ENCODE measurements at regions not wholly inside any gene's neighbourhood (a gene's known extent, or its start where the extent isn't known, plus 50 kb on each side); places are given as distances from the start of the nearest gene placed in this dataset.

DNA sequence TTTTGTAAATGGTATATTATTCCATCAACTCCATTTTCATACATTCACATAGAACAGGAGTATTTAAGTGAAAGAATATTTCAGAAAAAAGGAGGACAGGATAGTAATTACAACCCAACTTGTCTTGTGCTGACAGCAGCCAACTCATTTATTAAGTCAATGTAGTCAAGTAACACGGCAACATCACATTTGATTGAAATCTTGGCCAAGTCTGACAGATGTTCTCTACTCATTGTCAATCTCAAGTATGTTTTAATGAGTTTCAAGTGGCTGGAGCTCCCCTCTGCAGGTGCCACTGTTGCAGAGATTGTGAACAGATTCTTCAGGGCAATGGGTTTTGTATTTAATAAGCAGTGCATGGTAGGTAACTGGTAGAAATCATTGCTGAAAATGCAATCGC, 332.5 kb downstream of the C4orf33 start (continued):
- TF ChIP-seq KDM1A (IDR thresholded peaks at IDR 0.05; ENCODE audit: borderline replicate concordance) (no peak), STAT3 (IDR thresholded peaks at IDR 0.05; ENCODE audit: low read depth, low read length) (no peak), ZNF274 (IDR thresholded peaks at IDR 0.05; ENCODE audit: insufficient read depth, insufficient read length) (no peak), ETV6 (conservative IDR thresholded peaks at IDR 0.05 in 1 of 2, IDR thresholded peaks at IDR 0.05 in 1 of 2; ENCODE audit: borderline replicate concordance in 1 of 2, low read depth in 1 of 2) (no peak)
- TF ChIP-seq, protein P1, sequence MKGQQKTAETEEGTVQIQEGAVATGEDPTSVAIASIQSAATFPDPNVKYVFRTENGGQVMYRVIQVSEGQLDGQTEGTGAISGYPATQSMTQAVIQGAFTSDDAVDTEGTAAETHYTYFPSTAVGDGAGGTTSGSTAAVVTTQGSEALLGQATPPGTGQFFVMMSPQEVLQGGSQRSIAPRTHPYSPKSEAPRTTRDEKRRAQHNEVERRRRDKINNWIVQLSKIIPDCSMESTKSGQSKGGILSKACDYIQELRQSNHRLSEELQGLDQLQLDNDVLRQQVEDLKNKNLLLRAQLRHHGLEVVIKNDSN (IDR thresholded peaks at IDR 0.05; ENCODE audit: borderline replicate concordance, extremely low read length, insufficient read depth, low read depth, low read length): no peak

DNA sequence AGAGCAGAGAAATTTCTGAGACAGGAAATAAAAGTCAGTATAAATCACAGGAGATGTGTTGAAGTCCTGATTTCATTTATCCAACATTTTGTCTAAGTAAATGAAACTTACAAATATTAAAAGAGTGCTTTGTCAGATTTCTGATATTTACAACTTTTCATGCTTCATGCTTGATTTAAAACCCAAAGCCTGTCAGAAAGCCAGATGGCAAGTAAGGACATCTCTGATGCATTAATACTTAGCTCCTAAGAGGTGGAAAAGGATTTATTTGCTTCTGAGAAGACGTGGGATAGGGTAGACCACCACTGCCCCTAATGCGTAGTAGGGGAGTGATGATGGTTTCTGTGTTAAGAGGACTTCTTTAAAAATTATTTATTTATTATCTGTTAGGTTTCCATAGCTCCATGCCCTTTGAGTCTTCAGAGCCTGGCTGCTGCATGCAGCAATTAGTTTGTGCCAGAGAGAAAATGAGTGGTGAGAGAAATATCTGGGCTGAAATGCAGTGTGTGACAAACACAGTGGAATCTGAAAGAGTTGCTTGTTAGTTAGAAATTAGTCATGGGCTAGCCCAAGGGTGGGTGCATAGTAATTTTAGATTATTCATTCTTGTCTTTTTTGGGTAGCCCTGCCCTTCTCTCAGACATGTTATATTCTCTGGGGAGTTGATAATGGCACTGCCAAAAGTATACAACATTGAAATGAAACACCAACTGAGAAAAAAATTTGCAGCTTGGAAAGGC, 333.8 kb downstream of the C4orf33 start:
- no TSS peak for BruUV-seq (replicated peaks)
- WGBS (ENCODE audit: insufficient coverage, insufficient replicate concordance, low lambda C conversion rate, missing lambda C conversion rate): 0% methylated on average over 2 of the region's 2 CpGs
- no peak for DNase-seq (ENCODE audit: low read depth, low spot score)
- RAD21 ChIA-PET (ENCODE audit: unreplicated experiment): no interaction called here
- H2AFZ ChIP-seq (ENCODE audit: control insufficient read depth, low read depth, low read length): no peak overlapping the region
- H4K20me1 ChIP-seq (ENCODE audit: control insufficient read depth, insufficient read depth): no peaks in the 10 kb centered on the region
- CTCF ChIA-PET: no interaction called here
- H3K4me3 ChIP-seq: no peak overlapping the region
- H3K9me3 ChIP-seq (replicated peaks; ENCODE audit: control insufficient read depth, insufficient read depth, low read length): no peaks in the 10 kb centered on the region
- no peaks in the 10 kb centered on the region for H3K4me1 ChIP-seq (ENCODE audit: control insufficient read depth, insufficient read depth, low read length)
- no peaks in the 10 kb centered on the region for H3K27me3 ChIP-seq (replicated peaks in 1 of 2; ENCODE audit: control insufficient read depth in 2 of 2, insufficient read depth in 2 of 2, low read length in 1 of 2)
- intact Hi-C loops (cut with micrococcal nuclease; ENCODE audit: unreplicated experiment) (no loop called here), in situ Hi-C loops (cut with MboI) (no loop called here)
- FAIRE-seq: no peak
- no peak overlapping the region for H3K27ac ChIP-seq (ENCODE audit: control insufficient read depth, insufficient read depth)
- H3K36me3 ChIP-seq (ENCODE audit: control insufficient read depth in 2 of 2, insufficient read depth in 2 of 2, low read length in 1 of 2): no peaks in the 10 kb centered on the region
- POLR2A ChIA-PET: no interaction called here
- H3K4me2 ChIP-seq (ENCODE audit: control insufficient read depth, insufficient read depth): no peak overlapping the region
- no peaks in the 10 kb centered on the region for H3K79me2 ChIP-seq (ENCODE audit: control insufficient read depth, insufficient read depth, low read length)
- no peak for TF ChIP-seq SUPT20H (IDR thresholded peaks at IDR 0.05; ENCODE audit: borderline replicate concordance, control insufficient read depth, low read depth, low read length)
- TF ChIP-seq LARP7 (IDR thresholded peaks at IDR 0.05): no peak
- TF ChIP-seq, protein P2, sequence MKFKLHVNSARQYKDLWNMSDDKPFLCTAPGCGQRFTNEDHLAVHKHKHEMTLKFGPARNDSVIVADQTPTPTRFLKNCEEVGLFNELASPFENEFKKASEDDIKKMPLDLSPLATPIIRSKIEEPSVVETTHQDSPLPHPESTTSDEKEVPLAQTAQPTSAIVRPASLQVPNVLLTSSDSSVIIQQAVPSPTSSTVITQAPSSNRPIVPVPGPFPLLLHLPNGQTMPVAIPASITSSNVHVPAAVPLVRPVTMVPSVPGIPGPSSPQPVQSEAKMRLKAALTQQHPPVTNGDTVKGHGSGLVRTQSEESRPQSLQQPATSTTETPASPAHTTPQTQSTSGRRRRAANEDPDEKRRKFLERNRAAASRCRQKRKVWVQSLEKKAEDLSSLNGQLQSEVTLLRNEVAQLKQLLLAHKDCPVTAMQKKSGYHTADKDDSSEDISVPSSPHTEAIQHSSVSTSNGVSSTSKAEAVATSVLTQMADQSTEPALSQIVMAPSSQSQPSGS (IDR thresholded peaks at IDR 0.05; ENCODE audit: low read length): no peak
- no peak for TF ChIP-seq RFX5 (IDR thresholded peaks at IDR 0.05; ENCODE audit: low read depth, low read length)
- no peak for TF ChIP-seq MTA3 (IDR thresholded peaks at IDR 0.05; ENCODE audit: borderline replicate concordance, low read length)
- TF ChIP-seq, protein P3, sequence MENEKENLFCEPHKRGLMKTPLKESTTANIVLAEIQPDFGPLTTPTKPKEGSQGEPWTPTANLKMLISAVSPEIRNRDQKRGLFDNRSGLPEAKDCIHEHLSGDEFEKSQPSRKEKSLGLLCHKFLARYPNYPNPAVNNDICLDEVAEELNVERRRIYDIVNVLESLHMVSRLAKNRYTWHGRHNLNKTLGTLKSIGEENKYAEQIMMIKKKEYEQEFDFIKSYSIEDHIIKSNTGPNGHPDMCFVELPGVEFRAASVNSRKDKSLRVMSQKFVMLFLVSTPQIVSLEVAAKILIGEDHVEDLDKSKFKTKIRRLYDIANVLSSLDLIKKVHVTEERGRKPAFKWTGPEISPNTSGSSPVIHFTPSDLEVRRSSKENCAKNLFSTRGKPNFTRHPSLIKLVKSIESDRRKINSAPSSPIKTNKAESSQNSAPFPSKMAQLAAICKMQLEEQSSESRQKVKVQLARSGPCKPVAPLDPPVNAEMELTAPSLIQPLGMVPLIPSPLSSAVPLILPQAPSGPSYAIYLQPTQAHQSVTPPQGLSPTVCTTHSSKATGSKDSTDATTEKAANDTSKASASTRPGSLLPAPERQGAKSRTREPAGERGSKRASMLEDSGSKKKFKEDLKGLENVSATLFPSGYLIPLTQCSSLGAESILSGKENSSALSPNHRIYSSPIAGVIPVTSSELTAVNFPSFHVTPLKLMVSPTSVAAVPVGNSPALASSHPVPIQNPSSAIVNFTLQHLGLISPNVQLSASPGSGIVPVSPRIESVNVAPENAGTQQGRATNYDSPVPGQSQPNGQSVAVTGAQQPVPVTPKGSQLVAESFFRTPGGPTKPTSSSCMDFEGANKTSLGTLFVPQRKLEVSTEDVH (IDR thresholded peaks at IDR 0.05; ENCODE audit: low read depth, partially characterized antibody): no peak
- TF ChIP-seq CEBPB (IDR thresholded peaks at IDR 0.05; ENCODE audit: borderline replicate concordance in 1 of 2, low read depth in 2 of 2, low read length in 2 of 2): no peak
- TF ChIP-seq FOS (IDR thresholded peaks at IDR 0.05; ENCODE audit: borderline replicate concordance, extremely low read depth, insufficient read length): no peak
- peak; percentile 40 for ATAC-seq
- SMC1A ChIA-PET (ENCODE audit: uncharacterized antibody, unreplicated experiment): interaction anchor here (1.5 kb wide), 1 partner anchor 11 kb away, joined by 4 read pairs; no protein-coding TSS in a partner anchor
- no peak overlapping the region for H3K9ac ChIP-seq (ENCODE audit: control insufficient read depth, insufficient read depth, low read length)

Data from GM12878 (cell line).